ENCODE measurements at regions not wholly inside any gene's neighbourhood (a gene's known extent, or its start where the extent isn't known, plus 50 kb on each side); places are given as distances from the start of the nearest gene placed in this dataset.

DNA sequence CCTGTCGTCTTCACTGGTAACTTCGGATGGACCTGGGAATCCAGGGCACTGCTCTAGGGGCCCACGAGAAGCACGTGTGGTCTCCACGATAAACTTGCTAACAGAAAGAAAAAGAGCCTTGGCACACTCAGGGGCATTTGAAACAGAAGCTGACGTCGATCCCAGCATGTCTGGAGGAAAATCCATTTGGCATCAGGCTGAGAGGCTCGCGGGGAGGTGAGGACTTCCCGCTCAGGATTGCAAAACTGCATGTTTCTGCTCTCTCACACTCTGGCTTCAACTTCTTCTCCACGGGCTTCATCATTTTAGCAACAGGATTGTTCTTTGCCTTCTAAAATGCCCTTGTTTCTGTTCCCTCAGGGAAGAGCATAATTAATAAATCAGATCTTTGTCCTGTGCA, 181.7 kb upstream of the COPS8 start:
- no peaks in the 10 kb centered on the region for H3K4me1 ChIP-seq (ENCODE audit: control insufficient read depth in 1 of 2, insufficient read depth in 2 of 2, low read length in 2 of 2)
- no peaks in the 10 kb centered on the region for H3K36me3 ChIP-seq (ENCODE audit: control insufficient read depth in 1 of 2, insufficient read depth in 2 of 2, low read length in 2 of 2)
- H3K27ac ChIP-seq (ENCODE audit: low read length) = no peak overlapping the region
- H3K4me3 ChIP-seq (ENCODE audit: low read depth in 1 of 2, low read length in 2 of 2) = no peak overlapping the region
- no peaks in the 10 kb centered on the region for H3K9me3 ChIP-seq (ENCODE audit: control insufficient read depth in 1 of 2, low read length in 2 of 2)
- H3K27me3 ChIP-seq (ENCODE audit: low read depth, low read length) = peaks cover 3% of the 10 kb centered on the region

DNA sequence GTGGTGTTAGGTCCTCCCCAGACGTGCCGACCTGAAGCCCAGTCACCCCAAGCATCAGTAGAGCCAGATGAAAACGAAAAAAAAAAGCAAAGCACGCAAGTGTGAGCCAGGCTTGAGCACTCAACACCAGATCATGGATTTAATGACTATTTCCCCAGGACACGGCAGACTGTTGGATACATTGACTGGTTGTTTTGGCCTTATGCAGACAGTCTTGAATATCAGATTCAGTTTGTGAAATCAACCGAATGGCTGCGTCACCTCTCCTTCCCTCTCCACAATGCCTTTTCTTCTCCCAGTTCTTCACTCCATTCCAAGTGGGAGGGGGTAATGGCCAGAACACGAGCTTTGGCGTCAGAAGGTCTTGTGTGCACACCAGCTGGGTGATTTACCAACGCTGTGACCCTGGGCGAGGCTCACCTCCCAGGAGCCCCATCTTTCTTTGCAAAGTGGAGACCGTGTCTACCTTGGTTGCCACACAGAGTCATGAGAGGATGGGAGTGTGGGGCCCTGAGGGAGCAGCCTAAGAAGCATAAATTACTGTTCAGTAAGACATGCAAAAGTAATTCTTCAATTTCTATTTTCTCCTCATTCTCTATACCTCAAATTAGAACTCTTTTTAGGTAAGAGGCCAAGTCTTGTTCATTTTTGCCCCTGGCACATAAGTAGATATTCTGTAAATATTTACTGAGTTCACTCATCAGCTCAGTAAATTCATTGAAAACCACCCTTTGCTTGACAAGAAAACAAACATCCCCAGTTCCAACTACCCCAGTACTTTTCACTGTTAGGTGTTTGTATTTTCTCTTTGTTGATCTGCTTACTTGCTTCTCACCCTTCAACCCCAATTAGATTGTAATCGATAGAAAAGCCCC, 181.1 kb upstream of the COPS8 start:
- Histone ChIP-seq H3K36me3 (ENCODE audit: control insufficient read depth in 1 of 2, insufficient read depth in 2 of 2, low read length in 2 of 2) (no peaks in the 10 kb centered on the region), H3K27ac (ENCODE audit: low read length) (no peak overlapping the region)

DNA sequence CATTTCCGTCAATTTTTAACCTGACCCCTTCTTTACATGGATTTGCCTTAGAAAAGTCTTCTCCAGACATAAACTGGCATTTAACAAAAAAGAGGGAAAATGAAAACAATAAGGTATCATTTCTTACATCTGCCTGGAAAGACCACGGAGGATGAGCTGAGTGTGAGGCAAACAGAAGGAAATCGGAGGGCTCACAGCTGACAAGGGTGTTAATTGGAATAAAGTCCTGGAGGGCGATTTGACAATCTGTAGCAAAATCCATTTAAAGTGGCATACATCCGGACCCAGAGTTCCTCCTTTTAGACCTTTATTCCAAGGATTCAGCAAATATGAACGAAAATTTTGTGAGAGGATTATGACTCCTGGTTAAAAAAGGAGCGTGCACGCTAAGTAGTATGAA, 179.7 kb upstream of the COPS8 start:
- Histone ChIP-seq H3K4me3 (ENCODE audit: low read depth in 1 of 2, low read length in 2 of 2) (no peak overlapping the region), H3K27ac (ENCODE audit: low read length) (no peak overlapping the region), H3K27me3 (ENCODE audit: low read depth, low read length) (no peaks in the 10 kb centered on the region), H3K9me3 (ENCODE audit: control insufficient read depth in 1 of 2, low read length in 2 of 2) (no peaks in the 10 kb centered on the region), H3K36me3 (ENCODE audit: control insufficient read depth in 1 of 2, insufficient read depth in 2 of 2, low read length in 2 of 2) (no peaks in the 10 kb centered on the region), H3K4me1 (ENCODE audit: control insufficient read depth in 1 of 2, insufficient read depth in 2 of 2, low read length in 2 of 2) (no peaks in the 10 kb centered on the region)

More for the DNA sequence above, 181.1 kb upstream of the COPS8 start:
- no peaks in the 10 kb centered on the region for H3K4me1 ChIP-seq (ENCODE audit: control insufficient read depth in 1 of 2, insufficient read depth in 2 of 2, low read length in 2 of 2)
- H3K9me3 ChIP-seq (ENCODE audit: control insufficient read depth in 1 of 2, low read length in 2 of 2) = no peaks in the 10 kb centered on the region
- H3K4me3 ChIP-seq (ENCODE audit: low read depth in 1 of 2, low read length in 2 of 2) = no peak overlapping the region
- peaks cover 2% of the 10 kb centered on the region for H3K27me3 ChIP-seq (ENCODE audit: low read depth, low read length)

DNA sequence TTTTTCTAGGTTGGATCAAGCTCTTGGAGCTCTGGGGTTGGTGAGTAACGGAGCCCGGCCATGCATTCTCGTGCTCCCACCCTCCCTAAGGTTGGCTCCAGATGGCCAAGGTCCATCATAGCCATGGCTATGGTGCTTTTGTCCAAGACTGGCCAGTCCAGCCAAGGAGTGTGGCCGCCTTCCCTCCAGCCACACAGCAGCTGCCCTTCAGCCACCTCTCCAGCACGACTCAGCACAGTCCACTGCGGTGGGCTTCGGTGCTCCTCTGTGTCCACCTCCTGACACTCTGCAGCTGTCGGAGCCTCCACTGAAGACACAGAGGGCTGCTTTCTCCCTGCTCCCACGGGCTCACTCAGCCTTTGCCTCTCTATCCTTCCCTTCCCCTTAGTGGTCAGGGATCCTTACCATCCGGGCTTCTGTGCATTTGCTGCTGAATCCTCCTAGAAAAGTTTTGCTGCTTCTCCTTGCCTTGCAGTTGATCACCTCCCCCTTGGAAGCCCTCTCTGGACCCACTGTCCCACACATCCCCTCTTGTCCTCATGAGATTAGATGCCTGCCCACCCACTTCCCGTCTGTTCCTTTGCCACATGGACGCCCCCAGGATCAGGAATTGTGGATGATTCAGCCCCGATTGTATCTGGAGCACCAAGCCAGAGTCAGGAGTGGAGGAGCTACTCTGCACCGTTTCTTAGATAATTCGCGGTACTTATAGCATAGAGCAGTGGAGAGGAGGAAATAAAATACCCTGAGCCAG, 177.1 kb upstream of the COPS8 start:
- no peaks in the 10 kb centered on the region for H3K4me1 ChIP-seq (ENCODE audit: control insufficient read depth in 1 of 2, insufficient read depth in 2 of 2, low read length in 2 of 2)
- H3K9me3 ChIP-seq (ENCODE audit: control insufficient read depth in 1 of 2, low read length in 2 of 2) = no peaks in the 10 kb centered on the region
- no peaks in the 10 kb centered on the region for H3K36me3 ChIP-seq (ENCODE audit: control insufficient read depth in 1 of 2, insufficient read depth in 2 of 2, low read length in 2 of 2)
- no peak overlapping the region for H3K4me3 ChIP-seq (ENCODE audit: low read depth in 1 of 2, low read length in 2 of 2)
- no peaks in the 10 kb centered on the region for H3K27me3 ChIP-seq (ENCODE audit: low read depth, low read length)
- no peak overlapping the region for H3K27ac ChIP-seq (ENCODE audit: low read length)

DNA sequence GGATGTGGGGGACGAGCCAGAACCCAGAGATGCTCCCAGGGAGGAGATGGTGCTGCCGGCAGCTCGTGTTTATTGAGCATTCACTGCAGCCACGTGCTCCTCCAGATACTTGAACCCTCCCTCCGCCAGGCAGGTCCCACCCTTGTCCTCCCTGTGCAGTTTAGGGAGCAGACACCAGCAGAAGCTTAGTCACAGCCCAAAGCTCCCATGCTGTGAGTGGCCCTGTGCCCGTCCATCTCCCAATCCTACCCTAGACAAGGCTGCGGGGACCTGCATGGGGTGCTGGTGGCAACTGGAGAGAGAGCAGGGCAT, 176.5 kb upstream of the COPS8 start:
- no peak overlapping the region for H3K27ac ChIP-seq (ENCODE audit: low read length)
- no peaks in the 10 kb centered on the region for H3K36me3 ChIP-seq (ENCODE audit: control insufficient read depth in 1 of 2, insufficient read depth in 2 of 2, low read length in 2 of 2)
- H3K4me3 ChIP-seq (ENCODE audit: low read depth in 1 of 2, low read length in 2 of 2) = no peak overlapping the region
- no peaks in the 10 kb centered on the region for H3K4me1 ChIP-seq (ENCODE audit: control insufficient read depth in 1 of 2, insufficient read depth in 2 of 2, low read length in 2 of 2)
- no peaks in the 10 kb centered on the region for H3K9me3 ChIP-seq (ENCODE audit: control insufficient read depth in 1 of 2, low read length in 2 of 2)
- no peaks in the 10 kb centered on the region for H3K27me3 ChIP-seq (ENCODE audit: low read depth, low read length)

DNA sequence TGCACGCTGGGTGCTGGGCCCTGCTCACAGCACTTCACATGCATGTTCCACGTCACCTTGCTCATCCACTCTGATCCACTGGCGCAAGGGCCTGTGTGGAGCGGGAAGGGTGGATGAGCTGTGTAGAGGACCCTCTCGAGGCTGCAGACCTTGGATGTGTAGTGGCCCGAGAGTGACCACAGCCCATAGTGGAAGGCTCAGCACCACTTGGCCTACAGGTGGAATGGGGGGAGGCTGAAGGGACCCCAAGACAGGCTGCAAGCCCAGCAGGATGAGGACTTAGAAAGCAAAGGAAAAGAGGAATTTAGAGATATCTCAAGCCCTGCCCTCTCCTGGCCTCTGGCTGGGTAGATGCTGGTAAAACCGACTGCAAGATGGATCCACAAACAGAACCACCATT, 175.9 kb upstream of the COPS8 start:
- Histone ChIP-seq H3K9me3 (ENCODE audit: control insufficient read depth in 1 of 2, low read length in 2 of 2) (no peaks in the 10 kb centered on the region), H3K36me3 (ENCODE audit: control insufficient read depth in 1 of 2, insufficient read depth in 2 of 2, low read length in 2 of 2) (no peaks in the 10 kb centered on the region), H3K4me3 (ENCODE audit: low read depth in 1 of 2, low read length in 2 of 2) (no peak overlapping the region), H3K27me3 (ENCODE audit: low read depth, low read length) (no peaks in the 10 kb centered on the region), H3K27ac (ENCODE audit: low read length) (no peak overlapping the region), H3K4me1 (ENCODE audit: control insufficient read depth in 1 of 2, insufficient read depth in 2 of 2, low read length in 2 of 2) (no peaks in the 10 kb centered on the region)

DNA sequence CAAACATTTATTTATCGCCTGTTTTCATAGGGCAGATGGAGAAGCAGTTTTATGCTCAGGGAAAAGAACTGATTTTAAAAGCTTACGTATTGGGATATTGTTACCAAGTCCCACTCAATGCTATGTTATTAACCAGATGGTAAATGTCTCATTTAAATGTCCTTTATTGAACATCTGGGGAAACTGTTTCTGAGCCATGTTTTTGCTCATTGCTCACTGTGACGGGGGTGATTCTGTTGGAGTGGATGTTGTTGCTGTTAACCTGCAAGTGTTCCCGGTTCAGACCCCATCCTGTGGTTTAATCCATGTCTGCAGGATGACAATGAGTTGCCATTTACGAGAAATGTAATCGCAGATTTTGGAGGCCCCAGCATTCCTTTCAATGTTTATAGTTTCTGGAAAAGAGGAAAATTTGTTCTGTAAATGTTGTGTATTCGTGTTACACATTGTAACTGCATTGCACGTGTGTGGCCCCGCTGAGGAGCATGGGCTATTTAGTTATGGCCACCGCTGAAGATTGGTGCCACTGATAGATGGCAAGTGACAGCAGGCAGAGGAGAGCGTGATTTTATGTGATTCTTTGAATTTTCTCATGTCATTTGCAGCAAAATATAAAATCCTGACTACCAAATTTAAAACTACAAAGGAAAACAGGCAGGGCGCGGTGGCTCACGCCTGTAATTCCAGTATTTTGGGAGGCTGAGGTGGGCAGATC, 174.8 kb upstream of the COPS8 start:
- Histone ChIP-seq H3K27me3 (ENCODE audit: low read depth, low read length) (no peaks in the 10 kb centered on the region), H3K4me3 (ENCODE audit: low read depth in 1 of 2, low read length in 2 of 2) (no peak overlapping the region), H3K36me3 (ENCODE audit: control insufficient read depth in 1 of 2, insufficient read depth in 2 of 2, low read length in 2 of 2) (no peaks in the 10 kb centered on the region), H3K9me3 (ENCODE audit: control insufficient read depth in 1 of 2, low read length in 2 of 2) (no peaks in the 10 kb centered on the region), H3K27ac (ENCODE audit: low read length) (no peak overlapping the region), H3K4me1 (ENCODE audit: control insufficient read depth in 1 of 2, insufficient read depth in 2 of 2, low read length in 2 of 2) (no peaks in the 10 kb centered on the region)

DNA sequence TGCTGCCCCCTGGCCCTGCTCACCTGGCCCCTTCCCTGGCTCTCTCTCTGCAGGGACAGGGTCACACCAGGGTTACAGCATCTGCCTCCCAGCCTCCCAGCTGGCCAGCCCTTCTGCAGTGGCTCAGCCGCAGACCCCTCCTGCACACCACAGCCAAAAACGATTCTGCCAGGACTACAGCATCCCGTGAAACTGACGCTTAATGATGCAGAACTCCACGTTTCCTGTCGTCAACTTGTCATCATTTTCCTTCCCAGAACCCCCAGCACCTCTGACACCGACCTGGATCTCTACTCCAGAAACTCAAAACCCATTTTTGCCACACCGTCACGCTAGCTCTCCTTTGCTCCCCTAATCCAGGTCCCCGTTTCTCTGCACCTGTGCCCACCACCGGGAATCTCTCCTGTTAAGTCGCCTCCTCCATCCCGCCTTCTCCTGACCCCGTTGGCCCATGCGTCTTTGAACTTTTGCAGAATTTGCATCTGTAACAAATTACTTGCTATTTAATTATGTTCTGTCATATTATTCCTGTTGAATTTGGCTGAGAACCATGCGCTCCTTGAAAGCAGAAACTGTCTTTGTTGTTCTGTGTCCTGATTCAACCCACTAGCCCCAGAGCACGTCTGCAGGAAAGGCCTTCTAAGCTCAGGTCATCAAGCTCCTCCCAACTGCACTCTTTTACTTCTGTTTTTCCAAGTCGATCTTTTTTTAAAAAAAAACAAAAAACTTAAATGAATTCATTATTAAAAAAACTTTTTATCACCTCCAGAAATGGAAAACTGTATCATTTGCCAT, 173.2 kb upstream of the COPS8 start:
- Histone ChIP-seq H3K27ac (ENCODE audit: low read length) (no peak overlapping the region), H3K27me3 (ENCODE audit: low read depth, low read length) (no peaks in the 10 kb centered on the region), H3K36me3 (ENCODE audit: control insufficient read depth in 1 of 2, insufficient read depth in 2 of 2, low read length in 2 of 2) (no peaks in the 10 kb centered on the region)

DNA sequence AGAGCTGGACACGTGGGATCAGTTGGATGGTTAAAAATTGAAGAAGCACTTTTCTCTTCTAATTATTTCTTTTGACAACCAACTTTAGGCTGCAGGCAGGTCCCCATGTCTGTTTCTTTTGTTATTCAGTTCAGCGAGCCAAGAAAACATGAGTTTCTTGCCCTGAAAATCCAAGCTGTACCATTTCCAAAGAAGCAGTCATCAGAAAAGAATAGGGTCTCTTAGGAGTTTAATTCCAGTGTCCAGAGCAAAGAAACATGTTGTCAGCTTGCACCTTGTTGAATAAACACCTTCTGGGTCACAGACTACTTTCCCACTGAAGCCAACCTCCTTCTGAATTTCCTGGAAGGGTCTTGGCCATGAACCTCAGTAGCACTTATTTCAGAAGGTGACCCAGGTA, 170.5 kb upstream of the COPS8 start:
- H3K27me3 ChIP-seq (ENCODE audit: low read depth, low read length) = no peaks in the 10 kb centered on the region
- no peak overlapping the region for H3K27ac ChIP-seq (ENCODE audit: low read length)
- H3K9me3 ChIP-seq (ENCODE audit: control insufficient read depth in 1 of 2, low read length in 2 of 2) = no peaks in the 10 kb centered on the region
- no peaks in the 10 kb centered on the region for H3K36me3 ChIP-seq (ENCODE audit: control insufficient read depth in 1 of 2, insufficient read depth in 2 of 2, low read length in 2 of 2)
- no peak overlapping the region for H3K4me3 ChIP-seq (ENCODE audit: low read depth in 1 of 2, low read length in 2 of 2)
- no peaks in the 10 kb centered on the region for H3K4me1 ChIP-seq (ENCODE audit: control insufficient read depth in 1 of 2, insufficient read depth in 2 of 2, low read length in 2 of 2)

More for the DNA sequence above, 173.2 kb upstream of the COPS8 start:
- no peak overlapping the region for H3K4me3 ChIP-seq (ENCODE audit: low read depth in 1 of 2, low read length in 2 of 2)
- no peaks in the 10 kb centered on the region for H3K4me1 ChIP-seq (ENCODE audit: control insufficient read depth in 1 of 2, insufficient read depth in 2 of 2, low read length in 2 of 2)
- no peaks in the 10 kb centered on the region for H3K9me3 ChIP-seq (ENCODE audit: control insufficient read depth in 1 of 2, low read length in 2 of 2)

DNA sequence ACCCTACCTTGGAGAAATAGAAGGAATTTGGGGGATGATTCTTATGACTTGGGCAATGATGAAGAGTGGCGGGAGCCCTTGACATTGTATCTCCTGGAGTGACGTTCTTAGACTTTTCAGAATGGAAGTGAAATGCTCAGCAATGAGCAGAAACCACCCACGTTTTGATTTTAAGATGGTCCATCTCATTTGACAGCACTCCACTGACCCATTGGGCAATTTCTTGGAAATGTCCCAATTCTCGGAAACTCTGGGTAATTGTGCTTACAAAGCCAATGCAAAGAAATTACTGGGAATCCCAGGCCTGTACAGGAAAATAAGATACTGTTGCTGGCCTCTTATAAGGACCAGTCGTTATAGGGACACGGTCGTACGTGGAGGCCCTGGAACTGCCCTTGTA, 170.0 kb upstream of the COPS8 start:
- no peak overlapping the region for H3K4me3 ChIP-seq (ENCODE audit: low read depth in 1 of 2, low read length in 2 of 2)
- H3K36me3 ChIP-seq (ENCODE audit: control insufficient read depth in 1 of 2, insufficient read depth in 2 of 2, low read length in 2 of 2) = no peaks in the 10 kb centered on the region
- no peak overlapping the region for H3K27ac ChIP-seq (ENCODE audit: low read length)
- no peaks in the 10 kb centered on the region for H3K9me3 ChIP-seq (ENCODE audit: control insufficient read depth in 1 of 2, low read length in 2 of 2)
- H3K4me1 ChIP-seq (ENCODE audit: control insufficient read depth in 1 of 2, insufficient read depth in 2 of 2, low read length in 2 of 2) = no peaks in the 10 kb centered on the region
- H3K27me3 ChIP-seq (ENCODE audit: low read depth, low read length) = no peaks in the 10 kb centered on the region

DNA sequence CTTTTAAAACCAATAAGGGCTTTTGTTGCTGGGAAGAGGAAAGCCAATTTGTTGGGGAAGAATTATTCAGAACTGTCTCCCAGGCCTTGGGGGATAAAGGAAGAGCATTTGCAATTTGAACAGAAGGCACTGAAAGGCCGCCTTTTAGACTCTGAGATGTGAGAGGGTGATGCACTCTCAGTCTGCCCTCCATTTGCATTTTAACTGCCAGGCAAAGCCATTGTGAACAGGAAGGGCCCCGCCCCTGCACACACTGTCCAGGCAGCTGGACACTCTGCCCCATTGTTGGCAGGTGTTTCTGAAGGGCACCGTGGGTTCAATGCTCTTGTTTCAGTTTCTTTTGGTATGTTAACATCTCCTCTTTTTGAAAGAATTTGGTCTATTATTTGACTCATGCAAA, 169.5 kb upstream of the COPS8 start:
- no peak overlapping the region for H3K27ac ChIP-seq (ENCODE audit: low read length)
- H3K4me3 ChIP-seq (ENCODE audit: low read depth in 1 of 2, low read length in 2 of 2) = no peak overlapping the region

More for the DNA sequence above, 169.5 kb upstream of the COPS8 start:
- no peaks in the 10 kb centered on the region for H3K36me3 ChIP-seq (ENCODE audit: control insufficient read depth in 1 of 2, insufficient read depth in 2 of 2, low read length in 2 of 2)
- no peaks in the 10 kb centered on the region for H3K27me3 ChIP-seq (ENCODE audit: low read depth, low read length)
- H3K4me1 ChIP-seq (ENCODE audit: control insufficient read depth in 1 of 2, insufficient read depth in 2 of 2, low read length in 2 of 2) = no peaks in the 10 kb centered on the region
- no peaks in the 10 kb centered on the region for H3K9me3 ChIP-seq (ENCODE audit: control insufficient read depth in 1 of 2, low read length in 2 of 2)
